ENCODE measurements at regions not wholly inside any gene's neighbourhood (a gene's known extent, or its start where the extent isn't known, plus 50 kb on each side); places are given as distances from the start of the nearest gene placed in this dataset.

GRCh38 chr5:58353992-58354391, 105.9 kb downstream of the PLK2 start:
- DNase-seq (ENCODE audit: low read depth, low spot score), result no peak
- TF ChIP-seq POLR2AphosphoS5 (IDR thresholded peaks at IDR 0.05; ENCODE audit: borderline replicate concordance, low read depth, low read length), result no peak
- no peak for TF ChIP-seq FOXP2 (optimal IDR thresholded peaks at IDR 0.05; ENCODE audit: control extremely low read depth, extremely low read length, insufficient read depth)
- TF ChIP-seq EZH2 (IDR thresholded peaks at IDR 0.05), result no peak
- Histone ChIP-seq H3K27ac (no peak overlapping the region), H3K9ac (ENCODE audit: insufficient read length) (no peak overlapping the region), H3K36me3 (ENCODE audit: insufficient read depth, low read length) (no peaks in the 10 kb centered on the region), H3K4me3 (no peak overlapping the region), H3K9me3 (ENCODE audit: low read depth, low read length) (no peaks in the 10 kb centered on the region)

- TF ChIP-seq FOXP2 (optimal IDR thresholded peaks at IDR 0.05; ENCODE audit: control extremely low read depth, extremely low read length, insufficient read depth) (no peak), EZH2 (IDR thresholded peaks at IDR 0.05) (no peak), POLR2AphosphoS5 (IDR thresholded peaks at IDR 0.05; ENCODE audit: borderline replicate concordance, low read depth, low read length) (no peak)
- H3K36me3 ChIP-seq (ENCODE audit: insufficient read depth, low read length), result no peaks in the 10 kb centered on the region
- H3K27ac ChIP-seq, result no peak overlapping the region
- no peak overlapping the region for H3K9ac ChIP-seq (ENCODE audit: insufficient read length)
- no peaks in the 10 kb centered on the region for H3K9me3 ChIP-seq (ENCODE audit: low read depth, low read length)
- H3K4me3 ChIP-seq, result no peak overlapping the region
- DNase-seq (ENCODE audit: low read depth, low spot score), result no peak
Measured at GRCh38 chr5:58351190-58351589, 108.7 kb downstream of the PLK2 start.

- Histone ChIP-seq H3K9me3 (ENCODE audit: low read depth, low read length) (no peaks in the 10 kb centered on the region), H3K36me3 (ENCODE audit: insufficient read depth, low read length) (no peaks in the 10 kb centered on the region), H3K4me3 (no peak overlapping the region), H3K9ac (ENCODE audit: insufficient read length) (no peak overlapping the region), H3K27ac (no peak overlapping the region)
- TF ChIP-seq EZH2 (IDR thresholded peaks at IDR 0.05) (no peak), FOXP2 (optimal IDR thresholded peaks at IDR 0.05; ENCODE audit: control extremely low read depth, extremely low read length, insufficient read depth) (no peak), POLR2AphosphoS5 (IDR thresholded peaks at IDR 0.05; ENCODE audit: borderline replicate concordance, low read depth, low read length) (no peak)
- DNase-seq (ENCODE audit: low read depth, low spot score), result no peak
Measured at GRCh38 chr5:58348996-58349728, 110.7 kb downstream of the PLK2 start.

GRCh38 chr5:58346041-58346440, 113.8 kb downstream of the PLK2 start:
- no peak for TF ChIP-seq POLR2AphosphoS5 (IDR thresholded peaks at IDR 0.05; ENCODE audit: borderline replicate concordance, low read depth, low read length)
- no peak for DNase-seq (ENCODE audit: low read depth, low spot score)
- H3K27ac ChIP-seq, result no peak overlapping the region
- H3K4me3 ChIP-seq, result no peak overlapping the region
- no peak overlapping the region for H3K9ac ChIP-seq (ENCODE audit: insufficient read length)
- H3K36me3 ChIP-seq (ENCODE audit: insufficient read depth, low read length), result no peaks in the 10 kb centered on the region
- H3K9me3 ChIP-seq (ENCODE audit: low read depth, low read length), result no peaks in the 10 kb centered on the region

GRCh38 chr5:58341476-58341875, 118.4 kb downstream of the PLK2 start:
- Histone ChIP-seq H3K27ac (no peak overlapping the region), H3K36me3 (ENCODE audit: insufficient read depth, low read length) (no peaks in the 10 kb centered on the region), H3K4me3 (no peak overlapping the region), H3K9me3 (ENCODE audit: low read depth, low read length) (no peaks in the 10 kb centered on the region), H3K9ac (ENCODE audit: insufficient read length) (no peak overlapping the region)
- no peak for DNase-seq (ENCODE audit: low read depth, low spot score)
- TF ChIP-seq EZH2 (IDR thresholded peaks at IDR 0.05) (no peak), FOXP2 (optimal IDR thresholded peaks at IDR 0.05; ENCODE audit: control extremely low read depth, extremely low read length, insufficient read depth) (no peak), POLR2AphosphoS5 (IDR thresholded peaks at IDR 0.05; ENCODE audit: borderline replicate concordance, low read depth, low read length) (no peak)

- Histone ChIP-seq H3K9ac (ENCODE audit: insufficient read length) (no peak overlapping the region), H3K27ac (no peak overlapping the region), H3K36me3 (ENCODE audit: insufficient read depth, low read length) (no peaks in the 10 kb centered on the region), H3K4me3 (no peak overlapping the region), H3K9me3 (ENCODE audit: low read depth, low read length) (no peaks in the 10 kb centered on the region)
- no peak for TF ChIP-seq EZH2 (IDR thresholded peaks at IDR 0.05)
- no peak for DNase-seq (ENCODE audit: low read depth, low spot score)
Measured at GRCh38 chr5:58335518-58335917, 124.4 kb downstream of the PLK2 start.

- H3K9me3 ChIP-seq (ENCODE audit: low read depth, low read length), result no peaks in the 10 kb centered on the region
- H3K9ac ChIP-seq (ENCODE audit: insufficient read length), result no peak overlapping the region
- TF ChIP-seq POLR2AphosphoS5 (IDR thresholded peaks at IDR 0.05; ENCODE audit: borderline replicate concordance, low read depth, low read length), result no peak
- no peak for DNase-seq (ENCODE audit: low read depth, low spot score)
- H3K27ac ChIP-seq, result no peak overlapping the region
- H3K4me3 ChIP-seq, result no peak overlapping the region
- H3K36me3 ChIP-seq (ENCODE audit: insufficient read depth, low read length), result no peaks in the 10 kb centered on the region
Measured at GRCh38 chr5:58334035-58334434, 125.9 kb downstream of the PLK2 start.

GRCh38 chr5:58330781-58331180, 129.1 kb downstream of the PLK2 start:
- DNase-seq (ENCODE audit: low read depth, low spot score), result no peak
- H3K9ac ChIP-seq (ENCODE audit: insufficient read length), result no peak overlapping the region
- H3K9me3 ChIP-seq (ENCODE audit: low read depth, low read length), result no peaks in the 10 kb centered on the region
- TF ChIP-seq POLR2AphosphoS5 (IDR thresholded peaks at IDR 0.05; ENCODE audit: borderline replicate concordance, low read depth, low read length), result no peak
- no peak for TF ChIP-seq EZH2 (IDR thresholded peaks at IDR 0.05)
- no peak for TF ChIP-seq FOXP2 (optimal IDR thresholded peaks at IDR 0.05; ENCODE audit: control extremely low read depth, extremely low read length, insufficient read depth)
- no peak overlapping the region for H3K4me3 ChIP-seq
- no peak overlapping the region for H3K27ac ChIP-seq
- no peaks in the 10 kb centered on the region for H3K36me3 ChIP-seq (ENCODE audit: insufficient read depth, low read length)

GRCh38 chr5:58327289-58327688, 132.6 kb downstream of the PLK2 start:
- no peak overlapping the region for H3K4me3 ChIP-seq
- TF ChIP-seq FOXP2 (optimal IDR thresholded peaks at IDR 0.05; ENCODE audit: control extremely low read depth, extremely low read length, insufficient read depth), result no peak
- no peak for TF ChIP-seq EZH2 (IDR thresholded peaks at IDR 0.05)
- TF ChIP-seq POLR2AphosphoS5 (IDR thresholded peaks at IDR 0.05; ENCODE audit: borderline replicate concordance, low read depth, low read length), result no peak
- H3K9ac ChIP-seq (ENCODE audit: insufficient read length), result no peak overlapping the region
- no peaks in the 10 kb centered on the region for H3K36me3 ChIP-seq (ENCODE audit: insufficient read depth, low read length)
- H3K9me3 ChIP-seq (ENCODE audit: low read depth, low read length), result no peaks in the 10 kb centered on the region
- DNase-seq (ENCODE audit: low read depth, low spot score), result no peak
- H3K27ac ChIP-seq, result no peak overlapping the region

All from SK-N-MC (cell line).